ENCODE measurements at regions not wholly inside any gene's neighbourhood (a gene's known extent, or its start where the extent isn't known, plus 50 kb on each side); places are given as distances from the start of the nearest gene placed in this dataset.
A peak's percentile ranks its signal among the peaks of the same experiment; 100 is the strongest.

GRCh38 chrX:118167361-118167760 is 50.8 kb upstream of the KLHL13 start:
- FAIRE-seq (no peak), DNase-seq (ENCODE audit: low read depth) (no peak)
- no peaks in the 10 kb centered on the region for H3K9me3 Mint-ChIP-seq (ENCODE audit: unreplicated experiment)
- Histone ChIP-seq H3K4me2 (ENCODE audit: low read length) (no peak overlapping the region), H3K4me1 (ENCODE audit: insufficient read depth, low read length) (no peaks in the 10 kb centered on the region), H3K27me3 (ENCODE audit: insufficient read depth, low read length) (no peaks in the 10 kb centered on the region), H3K4me3 (ENCODE audit: insufficient read depth, low read depth, low read length) (no peak overlapping the region), H3K36me3 (ENCODE audit: insufficient read depth, low read length) (no peaks in the 10 kb centered on the region), H3K9ac (ENCODE audit: low read length) (no peak overlapping the region), H4K20me1 (ENCODE audit: insufficient read depth, low read length) (no peaks in the 10 kb centered on the region), H3K27ac (ENCODE audit: low read depth, low read length) (no peak overlapping the region), H3K79me2 (ENCODE audit: insufficient read depth, low read length) (no peaks in the 10 kb centered on the region), H2AFZ (ENCODE audit: low read depth, low read length) (no peak overlapping the region), H3K9me3 (ENCODE audit: insufficient read depth, low read depth, low read length) (no peaks in the 10 kb centered on the region)
- no peaks in the 10 kb centered on the region for H3K36me3 Mint-ChIP-seq (ENCODE audit: low read depth, unreplicated experiment)
- H3K27ac Mint-ChIP-seq (ENCODE audit: unreplicated experiment): no peak overlapping the region
- H3K4me1 Mint-ChIP-seq (ENCODE audit: low read depth, unreplicated experiment): no peaks in the 10 kb centered on the region
- H3K27me3 Mint-ChIP-seq (ENCODE audit: low read depth, unreplicated experiment): peaks cover 2% of the 10 kb centered on the region
- TF ChIP-seq CTCF (IDR thresholded peaks at IDR 0.05; ENCODE audit: insufficient read depth, low read depth, low read length): no peak
- no peak overlapping the region for H3K4me3 Mint-ChIP-seq (ENCODE audit: unreplicated experiment)

GRCh38 chrX:118171356-118171755 is 54.7 kb upstream of the KLHL13 start:
- no peak for FAIRE-seq
- H3K4me1 ChIP-seq (ENCODE audit: insufficient read depth, low read length): no peaks in the 10 kb centered on the region
- H4K20me1 ChIP-seq (ENCODE audit: insufficient read depth, low read length): no peaks in the 10 kb centered on the region
- no peak overlapping the region for H3K27ac ChIP-seq (ENCODE audit: low read depth, low read length)
- TF ChIP-seq EZH2 (IDR thresholded peaks at IDR 0.05; ENCODE audit: insufficient read depth, low read length) (no peak), CTCF (IDR thresholded peaks at IDR 0.05; ENCODE audit: insufficient read depth, low read depth, low read length) (no peak)
- H3K9ac ChIP-seq (ENCODE audit: low read length): no peak overlapping the region
- Mint-ChIP-seq H3K27ac (ENCODE audit: unreplicated experiment) (no peak overlapping the region), H3K27me3 (ENCODE audit: low read depth, unreplicated experiment) (peaks cover 4% of the 10 kb centered on the region), H3K9me3 (ENCODE audit: unreplicated experiment) (no peaks in the 10 kb centered on the region), H3K4me3 (ENCODE audit: unreplicated experiment) (no peak overlapping the region), H3K4me1 (ENCODE audit: low read depth, unreplicated experiment) (no peaks in the 10 kb centered on the region), H3K36me3 (ENCODE audit: low read depth, unreplicated experiment) (no peaks in the 10 kb centered on the region)
- H3K36me3 ChIP-seq (ENCODE audit: insufficient read depth, low read length): no peaks in the 10 kb centered on the region
- H2AFZ ChIP-seq (ENCODE audit: low read depth, low read length): no peak overlapping the region
- H3K79me2 ChIP-seq (ENCODE audit: insufficient read depth, low read length): no peaks in the 10 kb centered on the region
- no peaks in the 10 kb centered on the region for H3K9me3 ChIP-seq (ENCODE audit: insufficient read depth, low read depth, low read length)
- no peaks in the 10 kb centered on the region for H3K27me3 ChIP-seq (ENCODE audit: insufficient read depth, low read length)
- H3K4me2 ChIP-seq (ENCODE audit: low read length): no peak overlapping the region
- no peak overlapping the region for H3K4me3 ChIP-seq (ENCODE audit: insufficient read depth, low read depth, low read length)
- no peak for DNase-seq (ENCODE audit: low read depth)

GRCh38 chrX:118174516-118175098 is 58.0 kb upstream of the KLHL13 start:
- H3K4me3 ChIP-seq (ENCODE audit: insufficient read depth, low read depth, low read length): no peak overlapping the region
- Mint-ChIP-seq H3K9me3 (ENCODE audit: unreplicated experiment) (no peaks in the 10 kb centered on the region), H3K4me3 (ENCODE audit: unreplicated experiment) (no peak overlapping the region), H3K27me3 (ENCODE audit: low read depth, unreplicated experiment) (peaks cover 4% of the 10 kb centered on the region), H3K4me1 (ENCODE audit: low read depth, unreplicated experiment) (no peaks in the 10 kb centered on the region), H3K36me3 (ENCODE audit: low read depth, unreplicated experiment) (no peaks in the 10 kb centered on the region), H3K27ac (ENCODE audit: unreplicated experiment) (no peak overlapping the region)
- H3K9me3 ChIP-seq (ENCODE audit: insufficient read depth, low read depth, low read length): no peaks in the 10 kb centered on the region
- H3K36me3 ChIP-seq (ENCODE audit: insufficient read depth, low read length): no peaks in the 10 kb centered on the region
- no peak overlapping the region for H3K27ac ChIP-seq (ENCODE audit: low read depth, low read length)
- H3K4me2 ChIP-seq (ENCODE audit: low read length): no peak overlapping the region
- no peaks in the 10 kb centered on the region for H3K4me1 ChIP-seq (ENCODE audit: insufficient read depth, low read length)
- no peaks in the 10 kb centered on the region for H3K27me3 ChIP-seq (ENCODE audit: insufficient read depth, low read length)
- no peak overlapping the region for H2AFZ ChIP-seq (ENCODE audit: low read depth, low read length)
- no peak overlapping the region for H3K9ac ChIP-seq (ENCODE audit: low read length)
- no peaks in the 10 kb centered on the region for H3K79me2 ChIP-seq (ENCODE audit: insufficient read depth, low read length)
- no peaks in the 10 kb centered on the region for H4K20me1 ChIP-seq (ENCODE audit: insufficient read depth, low read length)
- DNase-seq (ENCODE audit: low read depth) (peak; percentile 3), FAIRE-seq (peak; percentile 81)
- TF ChIP-seq EZH2 (IDR thresholded peaks at IDR 0.05; ENCODE audit: insufficient read depth, low read length): no peak
- TF ChIP-seq CTCF (IDR thresholded peaks at IDR 0.05; ENCODE audit: insufficient read depth, low read depth, low read length): no peak
